MM.1S (cell line): ENCODE measurements at regions not wholly inside any gene's neighbourhood (a gene's known extent, or its start where the extent isn't known, plus 50 kb on each side); places are given as distances from the start of the nearest gene placed in this dataset.

Experiments used
- DNase-seq: peaks from one replicate; pipeline ENCODE4 v3.0.0-alpha.2; 2015
- H2AFZ ChIP-seq: fragments of 300-600 bp; sonication (generic); 2 replicates; pipeline ENCODE4 v1.6.0; 2016; ENCODE audit warnings: antibody characterized with exemption, low read length
- H3F3A ChIP-seq: fragments of 300-600 bp; sonication (generic); 2 replicates; pipeline ENCODE4 v1.6.1; 2016; ENCODE audit warnings: mild to moderate bottlenecking, antibody characterized with exemption, low read length, moderate library complexity, mixed read lengths; ENCODE audit not compliant: insufficient read depth
- H3K27ac ChIP-seq: fragments of 300-600 bp; sonication (generic); 2 replicates; pipeline ENCODE4 v1.5.1; 2016; ENCODE audit warnings: mild to moderate bottlenecking, low read length
- H3K27me3 ChIP-seq: fragments of 300-600 bp; sonication (generic); replicated peaks from 2 replicates; pipeline ENCODE4 v1.6.0; 2016; ENCODE audit warnings: low read length; ENCODE audit not compliant: insufficient read depth
- H3K36me3 ChIP-seq: fragments of 300-600 bp; sonication (generic); replicated peaks from 2 replicates; pipeline ENCODE4 v1.6.1; 2016; ENCODE audit warnings: mild to moderate bottlenecking, low read length, mixed read lengths; ENCODE audit not compliant: insufficient read depth
- H3K4me1 ChIP-seq: fragments of 300-600 bp; sonication (generic); 2 replicates; pipeline ENCODE4 v1.6.1; 2016; ENCODE audit warnings: low read length, mixed read lengths
- H3K4me2 ChIP-seq: fragments of 300-600 bp; sonication (generic); 2 replicates; pipeline ENCODE4 v1.6.0; 2016; ENCODE audit warnings: low read depth, low read length
- H3K4me3 ChIP-seq: fragments of 300-600 bp; sonication (generic); 2 replicates; pipeline ENCODE4 v1.5.1; 2016; ENCODE audit warnings: low read length, mixed read lengths
- H3K79me2 ChIP-seq: fragments of 300-600 bp; sonication (generic); 2 replicates; pipeline ENCODE4 v1.6.1; 2016; ENCODE audit warnings: mixed run types, low read length, mixed read lengths
- H3K9ac ChIP-seq: fragments of 300-600 bp; sonication (generic); 2 replicates; pipeline ENCODE4 v1.6.1; 2016; ENCODE audit warnings: low read length, mixed read lengths
- H3K9me2 ChIP-seq: fragments of 300-600 bp; sonication (generic); replicated peaks from 2 replicates; pipeline ENCODE4 v1.6.1; 2016; ENCODE audit warnings: mild to moderate bottlenecking, low read length, mixed read lengths; ENCODE audit not compliant: insufficient read depth
- H3K9me3 ChIP-seq: fragments of 300-600 bp; sonication (generic); replicated peaks from 2 replicates; pipeline ENCODE4 v1.6.1; 2016; ENCODE audit warnings: mild to moderate bottlenecking, low read length, mixed read lengths; ENCODE audit not compliant: insufficient read depth
- H4K20me1 ChIP-seq: fragments of 300-600 bp; sonication (generic); 2 replicates; pipeline ENCODE4 v1.6.1; 2016; ENCODE audit warnings: mild to moderate bottlenecking, low read length, moderate library complexity, mixed read lengths; ENCODE audit not compliant: insufficient read depth
- CTCF ChIP-seq: fragments of 300-600 bp; sonication (generic); IDR thresholded peaks from 2 replicates; pipeline ENCODE4 v1.5.1; 2016; ENCODE audit warnings: antibody characterized with exemption, low read length, mixed read lengths
- EZH2 ChIP-seq: fragments of 300-600 bp; sonication (generic); optimal IDR thresholded peaks from 2 replicates; pipeline ENCODE3; 2017; ENCODE audit warnings: low read depth, mild to moderate bottlenecking, antibody characterized with exemption, low read length, mixed read lengths
- EZH2phosphoT487 ChIP-seq: fragments of 300-600 bp; sonication (generic); IDR thresholded peaks from 2 replicates; pipeline ENCODE4 v1.6.1; 2018; ENCODE audit warnings: antibody characterized with exemption, low read length

GRCh38 chr16:79964104-79964503 lies 363.6 kb upstream of the MAF start:
- Histone ChIP-seq H3K9me3 (no peaks in the 10 kb centered on the region), H3K36me3 (no peaks in the 10 kb centered on the region), H4K20me1 (no peaks in the 10 kb centered on the region), H3K4me1 (no peaks in the 10 kb centered on the region), H3K4me3 (no peak overlapping the region), H3K9ac (no peak overlapping the region), H3F3A (no peaks in the 10 kb centered on the region), H3K4me2 (no peak overlapping the region), H3K27me3 (no peaks in the 10 kb centered on the region), H3K79me2 (no peaks in the 10 kb centered on the region), H3K27ac (no peak overlapping the region), H2AFZ (no peak overlapping the region), H3K9me2 (no peaks in the 10 kb centered on the region)
- TF ChIP-seq CTCF (no peak), EZH2 (no peak), EZH2phosphoT487 (no peak)
- DNase-seq: no peak

GRCh38 chr16:79962962-79963361 lies 362.4 kb upstream of the MAF start:
- TF ChIP-seq EZH2 (no peak), CTCF (no peak), EZH2phosphoT487 (no peak)
- no peak overlapping the region for H3K9ac ChIP-seq
- H3K79me2 ChIP-seq: no peaks in the 10 kb centered on the region
- H2AFZ ChIP-seq: no peak overlapping the region
- H3K4me3 ChIP-seq: no peak overlapping the region
- no peak for DNase-seq
- no peaks in the 10 kb centered on the region for H3K9me3 ChIP-seq
- no peaks in the 10 kb centered on the region for H3F3A ChIP-seq
- no peaks in the 10 kb centered on the region for H3K4me1 ChIP-seq
- H3K9me2 ChIP-seq: no peaks in the 10 kb centered on the region
- no peaks in the 10 kb centered on the region for H3K27me3 ChIP-seq
- H3K4me2 ChIP-seq: no peak overlapping the region
- no peak overlapping the region for H3K27ac ChIP-seq
- H4K20me1 ChIP-seq: no peaks in the 10 kb centered on the region
- H3K36me3 ChIP-seq: no peaks in the 10 kb centered on the region

GRCh38 chr16:79959226-79959625 lies 358.7 kb upstream of the MAF start:
- no peak overlapping the region for H3K4me3 ChIP-seq
- no peaks in the 10 kb centered on the region for H3K79me2 ChIP-seq
- DNase-seq: no peak
- H3K27ac ChIP-seq: no peak overlapping the region
- H4K20me1 ChIP-seq: no peaks in the 10 kb centered on the region
- TF ChIP-seq EZH2 (no peak), EZH2phosphoT487 (no peak)
- no peaks in the 10 kb centered on the region for H3K9me2 ChIP-seq
- H3K27me3 ChIP-seq: no peaks in the 10 kb centered on the region
- H3K4me1 ChIP-seq: no peaks in the 10 kb centered on the region
- no peak overlapping the region for H2AFZ ChIP-seq
- H3K36me3 ChIP-seq: no peaks in the 10 kb centered on the region
- no peak overlapping the region for H3K9ac ChIP-seq
- no peaks in the 10 kb centered on the region for H3K9me3 ChIP-seq
- no peak overlapping the region for H3K4me2 ChIP-seq
- H3F3A ChIP-seq: no peaks in the 10 kb centered on the region

- H3K27me3 ChIP-seq: no peaks in the 10 kb centered on the region
- no peak for DNase-seq
- no peak overlapping the region for H2AFZ ChIP-seq
- no peaks in the 10 kb centered on the region for H3F3A ChIP-seq
- no peak overlapping the region for H3K4me2 ChIP-seq
- H3K9me3 ChIP-seq: no peaks in the 10 kb centered on the region
- H3K27ac ChIP-seq: no peak overlapping the region
- H3K9me2 ChIP-seq: no peaks in the 10 kb centered on the region
- H3K4me3 ChIP-seq: no peak overlapping the region
- H3K79me2 ChIP-seq: no peaks in the 10 kb centered on the region
- no peaks in the 10 kb centered on the region for H3K4me1 ChIP-seq
- H4K20me1 ChIP-seq: no peaks in the 10 kb centered on the region
- no peak overlapping the region for H3K9ac ChIP-seq
- TF ChIP-seq EZH2phosphoT487: no peak
- TF ChIP-seq CTCF: no peak
- no peak for TF ChIP-seq EZH2
- H3K36me3 ChIP-seq: no peaks in the 10 kb centered on the region
These were observed 354.6 kb upstream of the MAF start for GRCh38 chr16:79954921-79955705.
